ENCODE measurements at regions not wholly inside any gene's neighbourhood (a gene's known extent, or its start where the extent isn't known, plus 50 kb on each side); places are given as distances from the start of the nearest gene placed in this dataset.

GRCh38 chr7:131223151-131223550, 104.5 kb upstream of the MKLN1 start:
- no peak for TF ChIP-seq CTCF (conservative IDR thresholded peaks at IDR 0.05 in 1 of 2, IDR thresholded peaks at IDR 0.05 in 1 of 2; ENCODE audit: extremely low read depth in 1 of 2, insufficient read depth in 1 of 2, low read depth in 1 of 2, low read length in 2 of 2)
- no peak for TF ChIP-seq EZH2 (IDR thresholded peaks at IDR 0.05; ENCODE audit: borderline replicate concordance, low read length)

Data from mammary epithelial cell (primary cell).